SU-DHL-6 (cell line): ENCODE measurements at regions not wholly inside any gene's neighbourhood (a gene's known extent, or its start where the extent isn't known, plus 50 kb on each side); places are given as distances from the start of the nearest gene placed in this dataset.

Experiments
- H2AFZ ChIP-seq: fragments of 200-600 bp; sonication (generic); 2 replicates; pipeline ENCODE4 v1.6.1; 2014; ENCODE audit warnings: low read depth, mild to moderate bottlenecking, moderate library complexity, mixed read lengths, antibody characterized with exemption, low read length; ENCODE audit not compliant: severe bottlenecking
- H3F3A ChIP-seq: fragments of 200-600 bp; shearing (Covaris generic); 2 replicates; pipeline ENCODE4 v1.6.0; 2016; ENCODE audit warnings: antibody characterized with exemption, mild to moderate bottlenecking; ENCODE audit not compliant: insufficient read depth
- H3K27ac ChIP-seq: fragments of 200-600 bp; sonication (generic); 2 replicates; pipeline ENCODE4 v1.5.1; 2016; ENCODE audit warnings: low read depth, mild to moderate bottlenecking, low read length, moderate library complexity, mixed read lengths
- H3K27me3 ChIP-seq: fragments of 200-600 bp; sonication (generic), shearing (Covaris generic); 2 replicates; pipeline ENCODE4 v1.6.0; 2014; ENCODE audit warnings: mild to moderate bottlenecking, low read length
- H3K36me3 ChIP-seq: fragments of 200-600 bp; sonication (generic); 2 replicates; pipeline ENCODE4 v1.6.1; 2014; ENCODE audit warnings: mild to moderate bottlenecking, low read length, mixed read lengths
- H3K4me2 ChIP-seq: fragments of 300-600, 200-600 bp; shearing (Covaris generic), sonication (generic); 2 replicates; pipeline ENCODE4 v1.6.0; 2014; ENCODE audit warnings: low read length, low read depth, mild to moderate bottlenecking; ENCODE audit not compliant: poor library complexity, severe bottlenecking
- H3K4me3 ChIP-seq: fragments of 200-600 bp; sonication (generic); 2 replicates; pipeline ENCODE4 v1.5.1; 2014; ENCODE audit warnings: antibody characterized with exemption, low read length, mild to moderate bottlenecking, mixed read lengths; ENCODE audit not compliant: insufficient read depth, poor library complexity, severe bottlenecking
- H3K79me2 ChIP-seq: fragments of 200-600 bp; sonication (generic); 2 replicates; pipeline ENCODE4 v1.6.1; 2014; ENCODE audit warnings: mild to moderate bottlenecking, low read length, moderate library complexity; ENCODE audit not compliant: insufficient read depth
- H3K9ac ChIP-seq: fragments of 200-600 bp; sonication (generic); 2 replicates; pipeline ENCODE4 v1.7.0; 2014; ENCODE audit warnings: mild to moderate bottlenecking, low read length
- H3K9me2 ChIP-seq: fragments of 200-600 bp; sonication (generic); replicated peaks from 2 replicates; pipeline ENCODE4 v1.6.1; 2014; ENCODE audit warnings: low read length; ENCODE audit not compliant: insufficient read depth
- H3K9me3 ChIP-seq: fragments of 200-600 bp; sonication (generic); 2 replicates; pipeline ENCODE4 v1.6.1; 2014; ENCODE audit warnings: low read length, mixed read lengths; ENCODE audit not compliant: insufficient read depth
- H4K20me1 ChIP-seq: fragments of 200-600 bp; sonication (generic); 2 replicates; pipeline ENCODE4 v1.6.1; 2014; ENCODE audit warnings: low read depth, mild to moderate bottlenecking, antibody characterized with exemption, low read length, moderate library complexity, mixed read lengths
- CTCF ChIP-seq: fragments of 200-600 bp; sonication (generic); IDR thresholded peaks from one replicate; pipeline ENCODE4 v1.5.1; 2017; ENCODE audit warnings: antibody characterized with exemption, mild to moderate bottlenecking, low read length, moderate library complexity; ENCODE audit not compliant: insufficient read depth, poor library complexity, severe bottlenecking
- EZH2phosphoT487 ChIP-seq: fragments of 200-600 bp; sonication (generic), shearing (Covaris generic); conservative IDR thresholded peaks from 2 replicates; pipeline ENCODE4 v1.6.1; 2018; ENCODE audit warnings: mild to moderate bottlenecking, antibody characterized with exemption, low read length, moderate library complexity, mixed read lengths

- H2AFZ ChIP-seq: no peak overlapping the region
- no peaks in the 10 kb centered on the region for H3K27me3 ChIP-seq
- H3K36me3 ChIP-seq: no peaks in the 10 kb centered on the region
- no peak overlapping the region for H3K4me2 ChIP-seq
- no peak overlapping the region for H3K27ac ChIP-seq
- no peak overlapping the region for H3K4me3 ChIP-seq
- H3K9me3 ChIP-seq: no peaks in the 10 kb centered on the region
- TF ChIP-seq CTCF (no peak), EZH2phosphoT487 (no peak)
- H3K9ac ChIP-seq: no peak overlapping the region
- H3F3A ChIP-seq: no peaks in the 10 kb centered on the region
- no peaks in the 10 kb centered on the region for H3K79me2 ChIP-seq
- no peaks in the 10 kb centered on the region for H4K20me1 ChIP-seq
- no peaks in the 10 kb centered on the region for H3K9me2 ChIP-seq
Observed at GRCh38 chr11:127624306-127624856, 623.8 kb upstream of the KIRREL3 start.

GRCh38 chr11:127622686-127623085 lies 622.1 kb upstream of the KIRREL3 start:
- Histone ChIP-seq H3K36me3 (no peaks in the 10 kb centered on the region), H3K4me2 (no peak overlapping the region), H3K27me3 (no peaks in the 10 kb centered on the region), H4K20me1 (no peaks in the 10 kb centered on the region), H3K9ac (no peak overlapping the region), H3K9me2 (no peaks in the 10 kb centered on the region), H3K27ac (no peak overlapping the region), H2AFZ (no peak overlapping the region), H3K79me2 (no peaks in the 10 kb centered on the region), H3K9me3 (no peaks in the 10 kb centered on the region), H3F3A (no peaks in the 10 kb centered on the region), H3K4me3 (no peak overlapping the region)
- TF ChIP-seq EZH2phosphoT487 (no peak), CTCF (no peak)

GRCh38 chr11:127620671-127621070 lies 620.1 kb upstream of the KIRREL3 start:
- no peak overlapping the region for H3K4me3 ChIP-seq

More at GRCh38 chr11:127620671-127621070, 620.1 kb upstream of the KIRREL3 start:
- Histone ChIP-seq H3K9ac (no peak overlapping the region), H3K4me2 (no peak overlapping the region), H2AFZ (no peak overlapping the region), H3F3A (no peaks in the 10 kb centered on the region), H3K9me3 (no peaks in the 10 kb centered on the region), H4K20me1 (no peaks in the 10 kb centered on the region), H3K9me2 (no peaks in the 10 kb centered on the region), H3K27me3 (no peaks in the 10 kb centered on the region), H3K36me3 (no peaks in the 10 kb centered on the region), H3K27ac (no peak overlapping the region), H3K79me2 (no peaks in the 10 kb centered on the region)
- no peak for TF ChIP-seq CTCF
- TF ChIP-seq EZH2phosphoT487: no peak
